CD4-positive, alpha-beta T cell treated with Interleukin-10 for 1 hour (primary cell): ENCODE measurements at regions not wholly inside any gene's neighbourhood (a gene's known extent, or its start where the extent isn't known, plus 50 kb on each side); places are given as distances from the start of the nearest gene placed in this dataset.

Experiments used
- DNase-seq: peaks from one replicate; pipeline ENCODE4 v3.0.0-alpha.2; 2020

DNA sequence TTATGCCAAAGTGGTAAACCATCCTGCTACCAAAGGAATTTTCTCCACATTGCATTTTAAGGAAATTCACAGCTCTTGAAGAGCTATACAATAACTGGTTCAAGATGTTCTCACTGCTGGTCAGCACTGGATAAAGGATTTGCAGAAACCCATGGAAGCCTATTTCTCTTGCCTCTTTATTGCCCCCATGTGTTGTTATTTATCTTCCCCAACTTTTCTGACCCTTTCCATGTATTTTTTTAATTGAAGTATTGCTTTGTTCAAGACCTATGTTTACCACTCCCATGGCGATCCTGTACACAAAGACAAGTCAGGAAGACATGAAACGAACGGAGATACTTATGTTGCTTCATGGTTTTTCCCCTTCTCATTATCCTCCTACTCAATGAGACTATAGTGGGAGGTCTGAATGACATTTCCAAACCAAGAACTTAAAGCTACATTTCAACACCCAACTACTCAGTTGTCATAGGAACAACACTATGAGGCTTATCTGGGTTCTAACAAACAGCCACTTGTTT, 566.4 kb upstream of the DIPK2B start:
- DNase-seq, result peak; percentile 59

DNA sequence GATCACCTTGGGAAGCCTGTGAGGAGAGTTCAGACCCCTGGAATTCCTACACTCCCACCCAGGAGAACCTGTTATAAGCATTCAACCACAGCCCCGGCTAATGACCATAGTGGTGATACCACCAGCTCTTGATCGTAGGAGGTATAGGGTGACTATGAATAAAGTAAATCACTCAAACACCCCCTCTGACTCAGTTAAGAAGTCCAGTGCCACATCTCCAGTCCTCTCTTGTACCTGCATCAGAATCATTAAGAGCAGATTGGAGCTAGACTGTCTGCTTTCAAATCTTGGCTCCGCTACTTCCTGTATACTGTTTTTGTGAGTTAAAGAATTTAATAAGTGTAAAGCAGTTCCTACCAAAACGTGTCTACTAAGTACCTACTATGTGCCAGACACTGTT, 565.1 kb upstream of the DIPK2B start:
- DNase-seq, result no peak

DNA sequence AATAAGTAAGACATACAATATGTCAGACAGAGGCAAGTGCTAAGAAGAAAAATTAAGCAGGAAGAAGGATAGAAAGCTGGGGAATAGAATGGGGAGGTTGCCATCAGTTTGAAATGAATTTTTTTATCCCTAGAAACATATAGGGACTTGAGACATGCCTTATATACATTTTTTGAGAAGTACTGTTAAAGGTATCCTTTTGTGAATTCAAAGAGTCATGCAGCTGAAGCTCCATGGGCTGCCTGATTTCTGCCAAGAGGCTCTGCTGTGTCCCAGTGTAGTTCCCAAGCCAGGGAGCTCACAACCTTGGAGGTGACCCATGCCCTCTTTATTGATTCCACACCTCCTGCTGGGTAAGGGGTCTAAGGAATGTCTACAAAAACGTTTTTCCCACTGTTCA, 564.6 kb upstream of the DIPK2B start:
- no peak for DNase-seq

DNA sequence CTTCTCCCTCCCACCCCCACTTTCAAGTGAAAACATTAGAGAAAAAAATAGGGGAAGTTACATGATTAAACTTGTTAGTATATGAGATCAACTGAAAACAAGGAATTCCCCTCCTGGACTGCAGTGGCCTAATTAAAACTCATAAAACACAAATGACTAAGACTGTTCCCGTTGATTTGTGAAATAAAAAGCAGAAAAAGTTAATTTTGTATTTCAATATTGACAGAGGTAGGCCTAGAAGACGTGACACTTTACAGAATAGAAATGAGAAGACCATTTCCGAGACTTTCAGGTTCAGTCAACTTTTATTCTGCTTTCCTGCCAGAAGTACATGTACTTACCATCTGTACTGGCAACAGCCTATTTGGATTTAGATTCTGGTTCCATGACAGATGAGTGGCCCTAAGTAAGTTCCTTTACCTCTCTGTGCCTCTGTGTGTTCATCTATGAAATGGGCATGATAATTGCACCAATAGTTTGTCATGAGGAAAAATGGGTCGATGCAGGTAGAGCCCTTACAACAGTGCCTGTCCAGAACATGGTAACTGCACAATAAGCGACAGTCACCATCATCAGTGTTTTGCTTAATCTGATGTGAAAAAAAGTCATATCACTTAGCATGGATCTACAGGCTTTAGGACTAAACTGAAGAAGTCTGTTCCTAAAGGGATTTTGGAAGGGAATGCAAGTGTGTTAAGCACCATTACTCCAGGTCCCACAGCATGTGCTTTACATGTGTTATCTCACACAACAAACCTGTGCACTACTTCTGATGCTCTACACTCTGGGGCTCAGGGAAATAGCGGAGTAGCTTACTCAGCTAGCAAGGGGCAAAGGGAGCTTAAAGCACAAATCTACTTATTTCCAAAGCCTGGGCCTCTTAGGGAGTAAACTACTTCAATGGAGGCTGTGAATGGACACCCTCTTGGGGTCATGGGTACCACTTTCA, 562.3 kb upstream of the DIPK2B start:
- no peak for DNase-seq

DNA sequence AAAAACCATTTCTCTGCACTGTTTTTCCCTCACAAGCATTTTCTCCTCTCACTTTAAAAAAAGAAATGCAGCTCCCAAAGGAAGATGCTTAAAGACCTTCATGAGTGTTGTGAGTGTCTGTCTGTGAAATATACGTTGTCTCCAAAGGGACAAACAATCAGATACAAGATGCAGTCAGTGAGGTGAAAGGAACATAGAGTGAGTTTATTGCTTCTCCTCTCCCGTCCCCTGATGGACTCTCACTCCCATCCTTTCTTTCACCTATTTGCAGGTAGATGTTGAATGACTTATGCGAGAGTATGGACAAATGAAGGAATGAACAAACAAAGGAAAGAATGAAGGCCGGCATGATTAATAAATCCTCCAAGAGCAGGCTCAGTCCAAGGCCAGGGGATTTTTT, 561.2 kb upstream of the DIPK2B start:
- no peak for DNase-seq

DNA sequence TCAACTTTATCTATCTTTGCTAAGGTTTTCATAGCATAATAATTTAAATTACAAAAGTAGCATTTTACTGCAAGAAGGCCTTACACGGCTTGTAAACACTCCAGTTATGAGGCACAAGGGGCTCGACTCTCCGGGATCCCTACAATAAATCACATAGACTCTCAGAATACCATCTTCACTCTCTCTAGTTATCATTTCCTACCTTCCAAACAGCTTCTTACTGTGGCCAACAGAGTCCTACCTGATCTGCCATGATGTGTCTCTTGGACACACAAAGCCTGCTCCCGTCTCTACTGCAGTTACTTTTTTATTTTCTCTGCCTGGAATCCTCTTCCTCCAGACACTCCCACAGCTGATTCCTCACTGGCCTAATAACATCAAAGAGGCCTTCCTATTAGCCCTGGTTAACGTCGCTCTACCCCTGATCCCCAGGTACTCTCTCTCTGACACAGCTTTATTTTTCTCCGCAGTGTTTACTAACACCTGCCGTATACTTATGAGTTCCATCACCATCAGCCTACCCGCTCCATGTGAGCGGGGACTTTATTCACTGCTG, 559.6 kb upstream of the DIPK2B start:
- DNase-seq, result no peak

DNA sequence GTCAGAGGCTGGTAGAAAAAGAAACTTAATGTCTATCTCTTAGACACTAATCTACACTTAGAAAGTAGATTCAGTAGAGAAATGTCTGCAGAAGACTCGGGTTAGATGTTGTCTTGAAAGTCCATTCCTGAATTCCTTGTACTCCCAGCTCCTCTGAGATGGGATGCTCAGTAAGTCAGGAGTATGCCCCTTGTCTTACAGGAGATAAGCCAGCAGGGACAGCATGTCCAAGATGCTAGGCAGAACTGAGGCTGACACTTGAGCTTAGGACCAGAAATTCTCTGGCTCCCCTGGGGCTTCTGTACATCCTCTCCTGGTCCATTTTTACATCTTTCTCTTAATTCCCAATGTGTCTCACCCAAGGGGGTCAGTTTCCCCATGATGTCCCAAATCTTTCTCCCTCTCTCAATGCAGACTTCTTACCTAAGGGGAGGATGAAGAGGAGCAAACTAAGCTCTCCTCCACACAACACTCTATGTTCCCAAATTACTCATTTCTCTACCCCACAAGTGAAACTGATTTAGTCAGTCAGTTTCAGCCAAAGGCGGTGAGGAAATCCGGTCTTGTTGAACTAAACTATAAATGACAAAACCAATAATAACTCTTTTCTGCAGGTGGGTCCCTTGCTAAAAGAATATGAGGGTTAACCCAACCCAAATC, 558.2 kb upstream of the DIPK2B start:
- peak; percentile 59 for DNase-seq

DNA sequence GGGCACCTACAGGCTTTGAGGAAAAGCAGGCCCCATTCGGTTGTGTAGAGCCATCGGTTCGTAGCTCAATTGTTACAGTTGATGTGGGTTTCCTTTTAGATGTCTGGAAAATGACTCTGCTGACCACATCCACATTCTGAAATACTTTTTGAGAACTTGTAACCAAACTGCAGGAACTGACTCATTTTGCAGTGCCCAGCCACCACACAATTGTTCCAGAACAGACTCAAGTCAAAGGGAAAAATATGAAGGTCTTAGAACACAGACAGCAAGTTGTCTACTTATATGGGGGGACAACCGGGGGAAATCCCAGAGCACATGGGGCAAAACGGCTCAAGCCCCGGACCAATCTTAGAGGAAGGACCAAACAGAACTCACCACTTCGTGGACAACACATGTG, 557.6 kb upstream of the DIPK2B start:
- peak; percentile 67 for DNase-seq

DNA sequence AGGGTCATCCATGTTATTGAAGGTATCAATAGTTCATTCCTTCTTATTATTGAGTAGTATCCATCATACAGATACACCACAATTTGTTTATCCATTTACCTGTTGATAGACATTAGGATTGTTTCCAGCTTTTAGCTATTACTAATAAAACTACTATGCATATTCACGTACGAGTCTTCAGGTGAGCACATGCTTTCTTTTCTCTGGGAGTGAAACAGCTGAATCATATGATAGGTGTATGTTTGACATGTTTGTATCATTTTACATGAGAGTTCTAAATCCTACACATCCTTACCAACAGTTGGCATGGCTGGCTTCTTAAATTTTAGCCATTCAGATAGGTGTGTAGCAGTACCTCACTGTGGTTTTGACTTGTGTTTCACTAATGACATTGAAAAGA, 556.6 kb upstream of the DIPK2B start:
- no peak for DNase-seq

DNA sequence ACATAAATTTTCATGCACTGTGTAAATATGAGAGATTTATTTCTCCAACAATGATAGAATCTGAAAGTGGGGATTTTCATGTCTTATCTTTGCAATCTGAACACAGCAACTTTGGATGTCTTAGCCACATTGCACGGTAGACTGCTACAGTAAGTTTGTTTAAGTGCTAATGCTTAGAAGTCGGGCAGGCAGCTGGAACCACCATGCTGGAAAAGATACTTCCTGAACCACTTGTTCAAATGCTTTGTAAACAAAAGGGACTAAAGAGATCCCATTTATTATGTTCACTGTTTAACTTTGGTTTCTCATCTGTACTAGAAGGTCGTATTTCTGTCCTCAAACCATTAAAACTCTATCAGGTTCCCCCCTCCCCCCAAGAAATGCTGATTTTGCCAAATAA, 555.9 kb upstream of the DIPK2B start:
- no peak for DNase-seq

DNA sequence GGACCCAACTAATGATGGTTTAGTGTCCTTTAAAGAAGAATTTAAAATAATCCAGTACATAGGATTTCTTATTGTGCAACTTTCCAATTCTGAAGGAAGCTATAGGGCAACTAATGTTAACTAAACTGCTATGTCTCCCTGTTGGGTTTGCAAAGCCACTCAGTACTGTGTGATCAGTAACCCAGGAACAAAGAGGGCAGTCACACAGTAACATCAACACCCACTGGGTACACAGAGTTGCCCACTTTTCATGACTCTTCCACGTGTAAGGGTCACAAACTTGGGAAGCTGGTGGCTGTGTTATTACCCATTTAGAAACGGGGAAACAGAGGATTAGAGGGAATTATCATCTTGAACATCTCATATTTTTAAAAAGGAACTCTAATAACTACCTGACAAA, 555.0 kb upstream of the DIPK2B start:
- DNase-seq, result no peak

DNA sequence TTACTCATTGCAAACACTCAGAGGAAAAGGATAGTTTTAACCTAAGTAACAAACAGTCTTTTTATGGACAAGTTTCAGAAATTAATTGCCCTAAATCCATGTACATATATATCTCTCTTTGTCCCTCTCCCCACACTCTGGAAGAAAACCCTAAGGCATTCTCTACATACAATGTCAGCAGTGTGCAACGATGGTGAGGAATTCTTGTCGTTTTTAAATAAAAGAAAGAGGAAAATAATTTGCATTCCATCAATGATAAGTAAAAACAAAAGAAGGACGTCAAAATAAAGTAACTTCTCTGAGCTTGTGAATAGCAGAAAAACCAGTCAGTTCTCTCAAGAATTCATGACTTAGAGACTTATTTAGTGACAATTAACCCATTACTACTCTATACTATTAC, 550.5 kb upstream of the DIPK2B start:
- DNase-seq, result no peak

DNA sequence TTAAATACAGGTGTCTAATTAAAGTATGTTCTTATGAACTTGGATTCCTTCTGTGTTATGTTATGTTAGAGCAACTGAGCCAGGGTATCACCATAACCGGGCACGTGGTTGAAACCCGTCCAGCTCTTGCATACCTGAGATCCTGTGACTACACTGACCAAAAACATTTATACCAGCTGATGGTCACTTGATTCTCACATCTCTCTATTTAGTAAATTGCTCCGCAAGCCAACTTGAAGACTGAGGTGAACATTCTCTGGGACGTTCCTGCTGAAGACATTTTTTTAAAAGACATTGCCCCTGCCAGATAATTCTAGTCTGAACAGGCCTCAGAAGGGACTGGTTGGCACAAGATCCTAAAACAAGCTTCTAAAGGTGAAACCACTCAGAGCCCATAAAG, 550.0 kb upstream of the DIPK2B start:
- no peak for DNase-seq

DNA sequence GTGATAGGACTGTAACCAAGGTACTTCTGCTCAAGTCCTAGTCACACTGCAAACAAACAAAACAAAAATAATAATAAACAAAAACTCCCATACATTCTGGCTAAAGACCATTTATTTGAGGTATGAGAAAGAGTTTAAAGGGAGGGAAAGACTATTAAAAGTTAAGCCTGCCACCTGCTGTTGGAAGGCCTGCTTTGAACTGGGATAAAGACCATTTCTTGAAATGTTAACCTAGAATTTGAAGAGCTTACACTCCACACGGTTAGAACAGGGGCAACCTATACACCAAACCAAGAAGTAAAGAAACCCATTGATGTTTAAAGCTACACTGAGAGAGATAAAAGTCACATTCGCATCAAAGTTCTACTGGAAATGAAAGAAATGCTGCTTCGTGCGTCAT, 548.7 kb upstream of the DIPK2B start:
- no peak for DNase-seq

DNA sequence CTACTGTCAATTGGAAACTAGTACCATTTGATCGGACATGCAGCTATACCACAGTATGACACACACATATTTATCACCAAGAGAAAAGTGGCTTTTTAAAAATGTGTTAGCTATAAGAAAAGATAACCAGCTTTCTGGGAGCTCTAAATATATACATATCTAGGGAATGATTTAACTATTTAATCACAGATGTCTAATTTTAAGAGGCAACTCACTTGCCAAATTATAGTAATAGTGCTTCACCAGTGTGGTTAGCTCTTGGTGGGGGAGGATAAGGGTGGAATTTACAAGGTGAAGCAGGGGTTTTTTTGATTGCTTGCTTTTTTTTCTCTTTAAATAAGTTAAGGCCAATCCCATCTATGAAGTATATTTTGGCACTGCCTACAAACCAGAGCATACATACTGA, 547.7 kb upstream of the DIPK2B start:
- DNase-seq, result no peak

DNA sequence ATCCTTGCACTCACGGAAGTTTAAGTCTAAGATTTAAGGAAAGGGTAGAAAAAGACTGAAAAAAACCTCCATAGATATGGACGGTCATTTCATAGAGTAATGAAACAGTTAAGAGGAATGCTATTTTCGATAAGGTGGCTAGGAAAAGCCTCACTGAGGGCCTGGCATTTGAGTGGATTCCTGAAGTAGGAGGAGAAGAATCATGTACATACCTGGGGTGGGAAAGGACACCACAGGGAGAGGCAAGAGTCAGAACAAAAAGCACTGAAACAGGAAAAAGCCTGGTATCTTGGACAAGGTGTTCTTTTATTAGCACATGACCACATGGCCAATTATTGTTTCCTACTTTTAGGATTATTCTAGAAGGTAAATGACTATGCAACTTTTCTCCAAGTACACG, 547.2 kb upstream of the DIPK2B start:
- no peak for DNase-seq

DNA sequence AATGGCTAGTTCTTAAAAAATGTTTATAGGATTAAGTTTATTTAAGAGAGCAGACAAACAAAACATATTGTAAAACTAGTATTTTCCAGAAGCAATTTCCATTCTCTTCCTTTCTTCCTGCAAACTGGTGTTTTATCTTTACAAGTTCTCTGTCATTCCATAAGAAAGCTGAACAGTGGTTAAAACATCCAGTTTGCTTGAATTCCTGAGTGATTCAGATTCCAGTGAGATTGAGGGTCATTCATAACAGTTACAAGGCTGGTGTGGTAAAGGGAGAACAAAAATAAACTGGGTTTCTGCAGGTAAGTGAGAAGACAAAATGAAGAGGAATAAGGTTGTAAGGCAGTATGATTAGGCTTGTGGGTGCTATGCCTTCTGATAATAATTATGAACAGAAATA, 544.8 kb upstream of the DIPK2B start:
- DNase-seq, result no peak

DNA sequence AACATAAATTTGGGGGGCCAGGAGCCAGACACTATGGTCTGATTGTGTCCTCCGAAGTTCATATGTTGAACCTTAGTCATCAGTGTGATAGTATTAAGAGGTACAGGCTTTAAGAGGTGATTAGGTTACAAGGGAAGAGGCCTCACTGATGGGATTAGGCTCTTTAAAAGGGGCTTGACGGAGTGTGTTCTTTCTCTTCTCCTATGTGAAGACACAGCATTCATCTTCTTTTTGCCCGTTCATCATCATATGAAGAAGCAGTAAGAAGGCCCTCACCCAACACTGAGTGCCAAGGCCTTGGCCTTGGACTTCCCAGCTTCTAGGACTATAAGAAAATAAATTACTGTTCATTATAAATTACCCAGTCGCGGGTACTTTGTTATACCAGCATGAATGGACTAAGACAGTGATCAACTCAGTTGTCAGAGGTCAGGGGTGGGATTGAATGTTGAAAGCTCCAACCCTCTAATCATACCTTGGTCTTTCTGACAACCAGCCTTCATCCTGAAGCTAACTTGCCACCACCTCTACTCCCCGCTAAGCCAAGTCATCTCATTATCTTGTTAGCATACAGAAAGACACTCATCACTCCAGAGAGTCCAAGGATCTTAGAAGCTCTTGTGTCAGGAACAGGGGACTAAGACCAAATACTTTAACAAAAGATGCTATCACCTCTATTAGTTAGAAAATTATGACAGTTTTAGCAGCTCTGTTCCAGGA, 543.4 kb upstream of the DIPK2B start:
- no peak for DNase-seq

DNA sequence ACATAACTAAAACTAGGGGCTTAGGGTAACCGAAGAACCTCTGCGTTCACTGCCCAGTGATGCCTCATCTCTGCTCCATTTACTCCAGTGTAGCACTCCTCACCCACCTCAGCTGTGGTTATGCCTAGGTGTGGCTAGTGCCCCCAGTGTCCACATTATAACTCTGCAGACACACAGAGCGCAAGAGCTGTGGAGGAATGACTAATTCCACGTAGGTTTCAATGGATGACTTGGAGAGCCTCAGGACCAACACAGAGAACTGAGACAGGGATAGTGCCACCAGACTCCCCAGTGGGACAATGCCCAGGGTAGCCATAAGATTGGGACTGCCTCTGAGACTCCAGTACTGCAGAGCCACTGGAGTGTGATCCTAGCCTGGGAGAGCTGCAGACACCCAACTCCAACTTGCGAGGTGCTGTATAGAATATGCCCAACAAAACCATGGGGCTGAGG, 542.4 kb upstream of the DIPK2B start:
- DNase-seq, result no peak

DNA sequence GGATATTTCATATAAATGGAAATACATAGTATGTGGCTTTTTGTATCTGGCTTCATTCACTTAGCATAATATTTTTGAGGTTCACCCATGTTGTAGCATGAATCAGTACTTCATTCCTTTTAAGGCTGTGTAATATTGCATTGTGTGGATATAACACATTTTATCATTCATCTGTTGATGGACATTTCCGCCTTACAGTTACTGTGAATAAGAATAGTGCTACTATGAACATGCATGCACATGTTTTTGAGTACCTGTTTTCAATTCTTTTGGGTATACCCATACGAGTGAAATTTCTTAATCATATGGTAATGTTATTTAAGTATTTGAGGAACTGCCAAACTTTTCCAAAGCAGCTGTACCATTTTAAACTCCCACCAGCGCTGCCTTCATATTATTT, 539.6 kb upstream of the DIPK2B start:
- no peak for DNase-seq

DNA sequence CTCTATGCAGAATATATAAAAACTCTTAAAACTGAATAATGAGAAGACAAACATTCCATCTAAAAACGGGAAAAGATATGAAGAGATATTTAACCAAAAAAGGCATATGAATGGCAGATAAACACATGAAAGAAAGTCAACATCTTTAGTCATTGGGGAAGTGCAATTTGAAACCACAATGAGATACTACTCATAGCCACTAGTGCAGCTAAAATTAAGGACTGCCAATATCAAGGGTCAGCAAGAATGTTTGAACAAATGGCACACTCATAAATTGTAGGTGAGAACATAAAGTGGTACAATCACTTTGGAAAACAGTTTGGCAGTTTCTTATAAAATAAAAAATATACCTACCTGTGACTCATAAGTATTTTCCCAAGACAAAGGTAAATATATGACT, 534.9 kb upstream of the DIPK2B start:
- no peak for DNase-seq

DNA sequence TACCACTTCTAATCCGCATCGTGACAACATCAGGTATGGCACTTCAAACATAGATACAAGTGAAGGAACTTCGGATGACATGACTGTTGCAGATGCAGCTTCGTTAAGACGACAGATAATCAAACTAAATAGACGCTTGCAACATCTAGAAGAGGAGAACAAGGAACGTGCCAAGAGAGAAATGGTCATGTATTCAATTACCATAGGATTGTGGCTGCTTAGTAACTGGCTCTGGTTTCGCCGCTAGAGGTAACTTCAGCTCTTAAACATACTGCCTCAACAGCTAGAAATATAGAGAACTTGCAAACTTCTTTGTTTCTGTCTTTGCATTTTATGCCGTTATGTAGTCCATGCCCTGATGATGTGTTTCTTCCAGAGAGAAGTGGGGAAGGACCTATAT, 530.8 kb upstream of the DIPK2B start:
- DNase-seq, result no peak

DNA sequence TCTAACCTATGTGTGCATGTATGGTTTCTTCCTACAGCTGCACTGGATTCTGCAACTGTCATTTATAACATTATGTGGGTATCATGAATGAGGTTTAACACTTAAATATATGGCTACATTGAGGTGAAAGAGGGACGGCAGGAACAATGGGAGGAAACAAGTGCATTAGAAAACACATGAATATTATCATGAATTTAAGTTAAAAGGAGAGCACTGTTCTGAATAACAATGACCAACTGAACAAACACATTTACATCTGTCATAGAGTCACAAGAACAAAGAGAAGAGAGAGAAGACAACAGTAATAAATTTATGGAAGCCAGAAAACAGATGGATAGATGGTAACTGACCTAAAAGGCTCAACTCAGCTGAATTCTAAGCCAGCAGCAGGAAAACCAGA, 527.1 kb upstream of the DIPK2B start:
- no peak for DNase-seq
